ENCODE measurements at regions not wholly inside any gene's neighbourhood (a gene's known extent, or its start where the extent isn't known, plus 50 kb on each side); places are given as distances from the start of the nearest gene placed in this dataset.

DNA sequence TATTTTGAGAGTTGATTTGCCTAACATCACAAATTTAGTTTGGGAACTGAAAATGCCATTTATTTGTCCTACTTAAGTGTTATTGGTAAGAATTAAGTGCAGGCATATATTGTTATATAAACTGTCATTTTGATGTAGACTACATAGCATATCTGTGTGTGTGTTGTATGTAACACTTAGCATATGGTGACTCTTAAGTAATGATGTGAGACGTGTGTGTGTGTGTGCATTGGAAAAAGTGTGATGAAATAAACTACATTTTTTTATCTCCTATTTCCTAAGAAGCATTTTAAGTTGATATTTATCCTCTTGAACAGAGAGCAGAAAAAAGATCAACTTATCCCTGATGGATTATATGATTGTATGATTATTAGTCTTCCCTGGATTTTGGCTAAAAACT, 588.2 kb upstream of the SUCLG2 start:
- TF ChIP-seq, protein P1, sequence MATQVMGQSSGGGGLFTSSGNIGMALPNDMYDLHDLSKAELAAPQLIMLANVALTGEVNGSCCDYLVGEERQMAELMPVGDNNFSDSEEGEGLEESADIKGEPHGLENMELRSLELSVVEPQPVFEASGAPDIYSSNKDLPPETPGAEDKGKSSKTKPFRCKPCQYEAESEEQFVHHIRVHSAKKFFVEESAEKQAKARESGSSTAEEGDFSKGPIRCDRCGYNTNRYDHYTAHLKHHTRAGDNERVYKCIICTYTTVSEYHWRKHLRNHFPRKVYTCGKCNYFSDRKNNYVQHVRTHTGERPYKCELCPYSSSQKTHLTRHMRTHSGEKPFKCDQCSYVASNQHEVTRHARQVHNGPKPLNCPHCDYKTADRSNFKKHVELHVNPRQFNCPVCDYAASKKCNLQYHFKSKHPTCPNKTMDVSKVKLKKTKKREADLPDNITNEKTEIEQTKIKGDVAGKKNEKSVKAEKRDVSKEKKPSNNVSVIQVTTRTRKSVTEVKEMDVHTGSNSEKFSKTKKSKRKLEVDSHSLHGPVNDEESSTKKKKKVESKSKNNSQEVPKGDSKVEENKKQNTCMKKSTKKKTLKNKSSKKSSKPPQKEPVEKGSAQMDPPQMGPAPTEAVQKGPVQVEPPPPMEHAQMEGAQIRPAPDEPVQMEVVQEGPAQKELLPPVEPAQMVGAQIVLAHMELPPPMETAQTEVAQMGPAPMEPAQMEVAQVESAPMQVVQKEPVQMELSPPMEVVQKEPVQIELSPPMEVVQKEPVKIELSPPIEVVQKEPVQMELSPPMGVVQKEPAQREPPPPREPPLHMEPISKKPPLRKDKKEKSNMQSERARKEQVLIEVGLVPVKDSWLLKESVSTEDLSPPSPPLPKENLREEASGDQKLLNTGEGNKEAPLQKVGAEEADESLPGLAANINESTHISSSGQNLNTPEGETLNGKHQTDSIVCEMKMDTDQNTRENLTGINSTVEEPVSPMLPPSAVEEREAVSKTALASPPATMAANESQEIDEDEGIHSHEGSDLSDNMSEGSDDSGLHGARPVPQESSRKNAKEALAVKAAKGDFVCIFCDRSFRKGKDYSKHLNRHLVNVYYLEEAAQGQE (IDR thresholded peaks at IDR 0.05; ENCODE audit: insufficient read depth in 1 of 2, low read depth in 2 of 2, low read length in 2 of 2): no peak
- TF ChIP-seq SIN3A (IDR thresholded peaks at IDR 0.05; ENCODE audit: borderline replicate concordance, insufficient read depth, low read length) (no peak), TAF1 (IDR thresholded peaks at IDR 0.05; ENCODE audit: borderline replicate concordance, insufficient read depth, low read length) (no peak), POLR2AphosphoS5 (IDR thresholded peaks at IDR 0.05; ENCODE audit: low read depth, low read length) (no peak), FOXP2 (optimal IDR thresholded peaks at IDR 0.05; ENCODE audit: borderline replicate concordance, extremely low read depth, extremely low read length, insufficient read depth) (no peak)

DNA sequence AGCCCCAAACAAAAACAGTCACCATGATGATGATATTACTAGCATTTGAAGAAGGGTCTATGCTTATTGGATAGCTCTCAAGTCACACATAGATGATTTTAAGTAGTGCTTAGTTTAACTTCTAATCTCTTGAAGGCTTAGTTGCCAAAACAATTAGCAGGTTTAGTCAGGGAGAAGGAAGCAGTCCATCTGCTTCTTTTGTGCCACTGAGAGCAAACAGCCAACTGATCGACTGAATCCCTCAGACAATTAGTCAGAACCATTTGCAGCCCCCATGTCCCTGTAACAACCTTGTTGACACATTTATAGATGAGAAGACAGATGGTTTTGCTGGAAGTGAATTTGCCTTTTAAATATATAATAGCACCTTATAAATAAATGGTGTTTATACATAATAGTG, 585.1 kb upstream of the SUCLG2 start:
- no peak for TF ChIP-seq FOXP2 (optimal IDR thresholded peaks at IDR 0.05; ENCODE audit: borderline replicate concordance, extremely low read depth, extremely low read length, insufficient read depth)
- TF ChIP-seq POLR2AphosphoS5 (IDR thresholded peaks at IDR 0.05; ENCODE audit: low read depth, low read length): no peak
- TF ChIP-seq TAF1 (IDR thresholded peaks at IDR 0.05; ENCODE audit: borderline replicate concordance, insufficient read depth, low read length): no peak
- TF ChIP-seq, protein P1 (IDR thresholded peaks at IDR 0.05; ENCODE audit: insufficient read depth in 1 of 2, low read depth in 2 of 2, low read length in 2 of 2): no peak

DNA sequence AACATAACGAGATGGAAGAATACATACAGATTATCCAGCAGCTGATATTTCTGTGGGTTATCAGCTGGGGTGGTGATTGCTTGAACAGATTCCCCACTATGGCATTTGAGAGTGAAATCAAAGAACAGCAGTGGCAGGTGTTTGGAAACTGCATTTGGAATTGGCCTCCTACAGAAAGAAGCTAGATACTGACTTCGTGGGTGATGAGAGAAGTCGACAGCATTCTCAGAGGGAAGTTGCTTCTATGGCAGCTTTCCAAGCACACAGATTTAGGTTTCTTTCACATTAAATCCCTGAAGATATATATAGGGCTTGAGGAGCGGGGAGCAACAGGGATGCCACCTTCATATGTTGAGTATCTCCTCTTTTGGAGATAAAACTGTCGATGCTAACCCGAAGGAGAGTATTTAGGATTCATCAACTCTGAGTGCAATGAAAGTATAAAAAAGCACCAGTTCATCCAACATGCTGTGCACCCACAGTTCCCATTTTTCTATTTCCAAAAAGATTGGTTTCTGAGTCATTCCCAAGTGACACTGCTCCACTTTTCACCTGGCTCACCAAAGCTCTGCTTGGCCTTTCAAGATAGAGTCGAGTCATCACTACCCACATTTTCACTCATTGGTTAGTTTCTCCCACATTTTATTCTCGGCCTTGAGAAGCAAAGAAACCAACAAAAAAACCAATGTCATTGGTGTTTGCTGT, 579.8 kb upstream of the SUCLG2 start:
- TF ChIP-seq POLR2AphosphoS5 (IDR thresholded peaks at IDR 0.05; ENCODE audit: low read depth, low read length) (no peak), TAF1 (IDR thresholded peaks at IDR 0.05; ENCODE audit: borderline replicate concordance, insufficient read depth, low read length) (no peak), SIN3A (IDR thresholded peaks at IDR 0.05; ENCODE audit: borderline replicate concordance, insufficient read depth, low read length) (no peak), FOXP2 (optimal IDR thresholded peaks at IDR 0.05; ENCODE audit: borderline replicate concordance, extremely low read depth, extremely low read length, insufficient read depth) (no peak)
- TF ChIP-seq, protein P1 (IDR thresholded peaks at IDR 0.05; ENCODE audit: insufficient read depth in 1 of 2, low read depth in 2 of 2, low read length in 2 of 2): no peak

DNA sequence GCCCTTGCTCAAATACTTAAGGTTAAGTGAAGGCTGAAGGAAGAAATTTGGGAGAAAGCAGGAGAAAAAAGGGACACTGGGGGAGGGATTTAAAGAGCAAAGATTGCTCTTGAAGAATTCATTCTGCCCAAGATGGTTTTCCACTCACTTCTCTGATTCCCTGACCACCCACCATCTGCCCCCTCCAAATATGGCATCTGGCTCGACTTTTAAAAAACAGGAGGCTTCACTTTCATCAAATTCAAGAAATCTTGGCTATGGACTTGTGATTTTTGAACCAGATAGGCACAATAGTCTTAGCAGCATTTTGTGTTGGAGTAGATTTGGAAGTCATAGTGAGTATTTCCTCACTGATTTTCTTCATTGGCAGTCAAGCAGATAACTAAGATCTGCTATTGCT, 574.4 kb upstream of the SUCLG2 start:
- TF ChIP-seq, protein P1 (IDR thresholded peaks at IDR 0.05; ENCODE audit: insufficient read depth in 1 of 2, low read depth in 2 of 2, low read length in 2 of 2): no peak
- TF ChIP-seq TAF1 (IDR thresholded peaks at IDR 0.05; ENCODE audit: borderline replicate concordance, insufficient read depth, low read length): no peak
- no peak for TF ChIP-seq FOXP2 (optimal IDR thresholded peaks at IDR 0.05; ENCODE audit: borderline replicate concordance, extremely low read depth, extremely low read length, insufficient read depth)
- no peak for TF ChIP-seq SIN3A (IDR thresholded peaks at IDR 0.05; ENCODE audit: borderline replicate concordance, insufficient read depth, low read length)
- TF ChIP-seq POLR2AphosphoS5 (IDR thresholded peaks at IDR 0.05; ENCODE audit: low read depth, low read length): no peak
